Erythroblast (primary cell): ENCODE measurements at regions not wholly inside any gene's neighbourhood (a gene's known extent, or its start where the extent isn't known, plus 50 kb on each side); places are given as distances from the start of the nearest gene placed in this dataset.

ENCODE experiments used
- GATA1 ChIP-seq: IDR thresholded peaks from 2 replicates; pipeline ENCODE4 v1.6.1; 2011; ENCODE audit warnings: low read depth, mild to moderate bottlenecking, control low read depth, low read length, moderate library complexity
- POLR2A ChIP-seq: IDR thresholded peaks from 2 replicates; pipeline ENCODE4 v1.6.1; 2011; ENCODE audit warnings: mild to moderate bottlenecking, low read length

- no peak for TF ChIP-seq POLR2A
- TF ChIP-seq GATA1 = no peak
These were observed 552.9 kb downstream of the DIPK2A start for GRCh38 chr3:144524531-144524930.
